ENCODE measurements at regions not wholly inside any gene's neighbourhood (a gene's known extent, or its start where the extent isn't known, plus 50 kb on each side); places are given as distances from the start of the nearest gene placed in this dataset.

DNA sequence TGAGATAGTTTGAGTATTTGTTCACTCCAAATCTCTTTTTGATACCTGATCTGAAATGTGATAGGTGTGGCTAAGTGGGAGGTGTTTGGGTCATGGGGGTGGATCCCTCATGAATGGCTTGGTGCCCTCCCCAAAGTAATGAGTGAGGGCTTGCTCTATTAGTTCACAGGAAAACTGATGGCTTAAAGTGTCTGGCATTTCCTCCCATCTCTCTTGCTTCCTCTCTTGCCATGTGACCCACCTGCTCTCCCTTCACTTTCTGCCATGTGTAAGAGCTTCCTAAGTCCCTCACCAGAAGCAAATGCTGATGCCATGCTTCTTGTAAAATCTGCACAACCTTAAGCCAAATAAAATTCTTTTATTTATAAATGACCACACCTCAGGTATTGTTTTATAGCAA is 61.1 kb downstream of the MAD2L1 start:
- Histone ChIP-seq H4K20me1 (replicated peaks; ENCODE audit: control insufficient read depth, insufficient read depth, low read length) (no peaks in the 10 kb centered on the region), H3K4me3 (no peak overlapping the region), H3K4me1 (replicated peaks in 1 of 2; ENCODE audit: control insufficient read depth in 2 of 2, insufficient read depth in 2 of 2, low read length in 2 of 2) (no peaks in the 10 kb centered on the region), H3K4me2 (ENCODE audit: insufficient read depth, low read length) (no peak overlapping the region), H3K9ac (ENCODE audit: insufficient read depth in 1 of 2, low read depth in 2 of 2, low read length in 2 of 2) (no peak overlapping the region), H3K27ac (ENCODE audit: extremely low read depth, low read depth, low read length) (no peak overlapping the region), H3K9me1 (ENCODE audit: control insufficient read depth, insufficient read depth, low read length) (no peaks in the 10 kb centered on the region), H2AFZ (ENCODE audit: low read depth, low read length) (no peak overlapping the region), H3K9me3 (replicated peaks; ENCODE audit: control insufficient read depth, insufficient read depth, low read depth, low read length) (no peaks in the 10 kb centered on the region), H3K36me3 (ENCODE audit: control insufficient read depth, insufficient read depth, low read length) (no peaks in the 10 kb centered on the region), H3K27me3 (ENCODE audit: control insufficient read depth in 2 of 2, insufficient read depth in 2 of 2, low read length in 2 of 2) (no peaks in the 10 kb centered on the region), H3K79me2 (ENCODE audit: control insufficient read depth, insufficient read depth, low read length) (no peaks in the 10 kb centered on the region)
- intact Hi-C loops (cut with micrococcal nuclease) (no loop called here), in situ Hi-C loops (cut with MboI) (no loop called here)
- no peak for ATAC-seq
- ChIA-PET POLR2A (no interaction called here), CTCF (ENCODE audit: low intra/inter-chr PET ratio) (no interaction called here)
- TF ChIP-seq SMC3 (conservative IDR thresholded peaks at IDR 0.05; ENCODE audit: insufficient read depth, low read depth, low read length) (no peak), TEAD4 (IDR thresholded peaks at IDR 0.05; ENCODE audit: low read length) (no peak), TEAD4 (CRISPR knock-in tag; IDR thresholded peaks at IDR 0.05; ENCODE audit: borderline replicate concordance) (no peak), FOXP1 (CRISPR knock-in tag; IDR thresholded peaks at IDR 0.05) (no peak), ZNF408 (CRISPR knock-in tag; IDR thresholded peaks at IDR 0.05; ENCODE audit: low read depth) (no peak)
- DNase-seq (ENCODE audit: extremely low read depth in 1 of 4, low spot score in 3 of 4): no peak
- no TSS peak for BruUV-seq (replicated peaks)
- FAIRE-seq: no peak

DNA sequence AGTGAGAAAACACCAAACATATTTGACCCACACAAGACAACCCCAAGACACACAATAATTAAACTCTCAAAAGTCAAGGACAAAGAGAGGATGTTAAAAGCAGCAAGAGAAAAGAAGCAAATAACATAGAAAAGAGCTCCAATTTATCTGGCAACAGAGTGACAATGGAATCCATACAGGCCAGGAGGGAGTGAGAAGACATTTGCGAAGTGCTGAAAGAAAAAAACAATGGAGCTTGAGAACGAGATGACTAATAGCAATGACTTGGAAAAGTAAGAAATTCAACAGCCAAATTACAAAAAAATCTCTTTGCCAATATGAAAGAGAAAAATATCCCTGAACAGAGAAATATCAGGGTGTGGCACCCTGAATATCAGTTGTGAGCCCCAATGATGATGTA is 61.6 kb downstream of the MAD2L1 start:
- no peak overlapping the region for H3K4me2 ChIP-seq (ENCODE audit: insufficient read depth, low read length)
- no TSS peak for BruUV-seq (replicated peaks)
- no peaks in the 10 kb centered on the region for H3K9me3 ChIP-seq (replicated peaks; ENCODE audit: control insufficient read depth, insufficient read depth, low read depth, low read length)
- no peaks in the 10 kb centered on the region for H3K79me2 ChIP-seq (ENCODE audit: control insufficient read depth, insufficient read depth, low read length)
- H4K20me1 ChIP-seq (replicated peaks; ENCODE audit: control insufficient read depth, insufficient read depth, low read length): no peaks in the 10 kb centered on the region
- in situ Hi-C loops (cut with MboI): no loop called here
- no peaks in the 10 kb centered on the region for H3K27me3 ChIP-seq (ENCODE audit: control insufficient read depth in 2 of 2, insufficient read depth in 2 of 2, low read length in 2 of 2)
- no peaks in the 10 kb centered on the region for H3K36me3 ChIP-seq (ENCODE audit: control insufficient read depth, insufficient read depth, low read length)
- POLR2A ChIA-PET: no interaction called here
- no peak for TF ChIP-seq LCOR (CRISPR knock-in tag; IDR thresholded peaks at IDR 0.05)
- DNase-seq (ENCODE audit: extremely low read depth in 1 of 4, low spot score in 3 of 4) (no peak), ATAC-seq (no peak), FAIRE-seq (no peak)
- WGBS (ENCODE audit: insufficient coverage, low coverage, missing lambda C conversion rate): 0% methylated on average over 2 of the region's 2 CpGs
- H3K4me3 ChIP-seq: no peak overlapping the region
- CTCF ChIA-PET (ENCODE audit: low intra/inter-chr PET ratio): no interaction called here
- H3K27ac ChIP-seq (ENCODE audit: extremely low read depth, low read depth, low read length): no peak overlapping the region
- H3K4me1 ChIP-seq (replicated peaks in 1 of 2; ENCODE audit: control insufficient read depth in 2 of 2, insufficient read depth in 2 of 2, low read length in 2 of 2): no peaks in the 10 kb centered on the region
- intact Hi-C loops (cut with micrococcal nuclease): no loop called here
- no peak overlapping the region for H2AFZ ChIP-seq (ENCODE audit: low read depth, low read length)
- H3K9ac ChIP-seq (ENCODE audit: insufficient read depth in 1 of 2, low read depth in 2 of 2, low read length in 2 of 2): no peak overlapping the region
- no peaks in the 10 kb centered on the region for H3K9me1 ChIP-seq (ENCODE audit: control insufficient read depth, insufficient read depth, low read length)

Data from K562 (cell line).